ENCODE measurements at regions not wholly inside any gene's neighbourhood (a gene's known extent, or its start where the extent isn't known, plus 50 kb on each side); places are given as distances from the start of the nearest gene placed in this dataset.

DNA sequence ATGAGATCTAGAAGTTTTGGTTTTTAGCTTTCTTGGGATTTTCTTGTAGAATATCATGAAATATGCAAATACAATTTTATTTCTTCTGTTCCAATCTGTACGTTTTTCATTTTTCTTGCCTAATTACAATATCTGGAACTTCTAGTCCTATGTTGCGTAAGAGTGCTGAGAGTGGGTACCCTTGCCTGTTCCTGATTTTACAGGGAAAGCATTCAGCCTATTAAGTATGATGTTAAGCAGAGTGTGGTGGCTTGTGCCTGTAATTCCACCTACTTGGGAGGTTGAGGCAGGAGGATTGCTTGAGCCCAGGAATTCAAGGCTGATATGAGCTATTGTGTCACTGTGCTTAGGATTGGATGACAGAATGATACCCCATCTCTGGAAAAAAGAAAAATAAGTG lies 210.2 kb upstream of the ITGA1 start:
- no peak overlapping the region for H3K27ac Mint-ChIP-seq
- H3K27me3 Mint-ChIP-seq = peaks cover 11% of the 10 kb centered on the region
- H3K4me3 Mint-ChIP-seq = no peak overlapping the region
- no peak for DNase-seq
- no peaks in the 10 kb centered on the region for H3K4me1 Mint-ChIP-seq (ENCODE audit: low read depth)
- H3K9me3 Mint-ChIP-seq = no peaks in the 10 kb centered on the region
- H3K36me3 Mint-ChIP-seq (ENCODE audit: low read depth) = no peaks in the 10 kb centered on the region

DNA sequence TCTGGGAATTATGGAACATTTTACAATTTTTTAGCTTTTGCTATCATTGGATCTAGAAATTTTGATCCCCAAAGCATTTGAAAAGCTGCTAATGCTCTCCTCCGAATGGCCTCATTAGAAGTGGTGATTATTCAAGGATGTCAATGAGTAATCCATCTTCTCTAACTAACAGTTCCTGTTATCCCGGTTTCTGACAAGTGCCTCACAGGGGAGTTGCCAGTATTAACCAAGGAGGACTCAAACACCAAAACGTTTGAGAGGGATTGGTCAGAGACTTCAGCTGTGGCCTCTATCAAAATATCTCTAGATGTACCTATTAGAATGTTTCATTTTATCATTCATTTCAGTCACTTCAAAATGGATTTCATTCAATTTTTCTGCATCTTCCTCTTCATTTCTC lies 208.3 kb upstream of the ITGA1 start:
- no peaks in the 10 kb centered on the region for H3K36me3 Mint-ChIP-seq (ENCODE audit: low read depth)
- no peak overlapping the region for H3K4me3 Mint-ChIP-seq
- no peaks in the 10 kb centered on the region for H3K4me1 Mint-ChIP-seq (ENCODE audit: low read depth)
- peaks cover 11% of the 10 kb centered on the region for H3K27me3 Mint-ChIP-seq
- no peaks in the 10 kb centered on the region for H3K9me3 Mint-ChIP-seq
- DNase-seq = no peak
- no peak overlapping the region for H3K27ac Mint-ChIP-seq

DNA sequence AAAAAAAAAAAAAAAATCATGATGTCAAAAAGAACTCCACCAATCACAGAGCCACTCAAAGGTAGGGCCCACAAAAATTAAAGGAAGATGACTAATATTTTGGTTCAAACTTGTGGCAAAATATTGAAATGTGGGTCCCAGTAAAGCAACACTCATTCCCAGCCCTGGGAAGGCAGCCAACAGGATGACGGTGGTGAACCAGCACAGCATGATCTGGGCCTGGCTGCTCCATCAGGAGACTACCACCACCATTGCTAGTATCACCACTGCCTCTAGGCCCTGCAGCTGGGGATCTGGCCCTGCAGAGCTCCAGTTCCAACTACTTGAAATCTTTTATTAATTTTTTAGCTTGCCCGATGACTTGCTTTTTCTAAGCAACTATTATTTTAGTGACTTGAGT lies 206.8 kb upstream of the ITGA1 start:
- no peak overlapping the region for H3K27ac Mint-ChIP-seq
- DNase-seq = no peak
- H3K9me3 Mint-ChIP-seq = no peaks in the 10 kb centered on the region
- no peaks in the 10 kb centered on the region for H3K4me1 Mint-ChIP-seq (ENCODE audit: low read depth)
- no peak overlapping the region for H3K4me3 Mint-ChIP-seq
- H3K27me3 Mint-ChIP-seq = peaks cover 11% of the 10 kb centered on the region
- no peaks in the 10 kb centered on the region for H3K36me3 Mint-ChIP-seq (ENCODE audit: low read depth)

DNA sequence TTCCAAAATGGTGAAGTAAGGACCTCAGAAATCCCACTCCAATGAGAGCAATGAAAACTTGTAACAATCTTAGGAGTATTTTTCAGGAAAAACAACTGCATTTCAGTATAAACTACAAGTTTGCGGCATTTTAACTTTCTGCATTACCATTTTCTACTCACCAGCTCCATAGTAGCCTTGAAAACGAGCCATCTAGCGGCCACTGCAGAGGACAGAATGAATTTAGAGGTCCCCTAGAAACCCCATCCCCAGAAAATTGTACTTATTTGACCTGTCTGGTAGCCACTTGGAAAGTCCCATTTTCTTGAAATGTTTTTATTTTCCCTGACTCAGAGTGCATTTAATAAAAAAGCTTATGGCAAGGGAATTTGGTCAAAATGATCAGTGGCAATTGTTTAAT lies 205.4 kb upstream of the ITGA1 start:
- DNase-seq = no peak
- no peaks in the 10 kb centered on the region for H3K9me3 Mint-ChIP-seq
- no peaks in the 10 kb centered on the region for H3K4me1 Mint-ChIP-seq (ENCODE audit: low read depth)
- H3K27ac Mint-ChIP-seq = no peak overlapping the region
- no peaks in the 10 kb centered on the region for H3K36me3 Mint-ChIP-seq (ENCODE audit: low read depth)
- no peak overlapping the region for H3K4me3 Mint-ChIP-seq
- H3K27me3 Mint-ChIP-seq = peaks cover 11% of the 10 kb centered on the region

DNA sequence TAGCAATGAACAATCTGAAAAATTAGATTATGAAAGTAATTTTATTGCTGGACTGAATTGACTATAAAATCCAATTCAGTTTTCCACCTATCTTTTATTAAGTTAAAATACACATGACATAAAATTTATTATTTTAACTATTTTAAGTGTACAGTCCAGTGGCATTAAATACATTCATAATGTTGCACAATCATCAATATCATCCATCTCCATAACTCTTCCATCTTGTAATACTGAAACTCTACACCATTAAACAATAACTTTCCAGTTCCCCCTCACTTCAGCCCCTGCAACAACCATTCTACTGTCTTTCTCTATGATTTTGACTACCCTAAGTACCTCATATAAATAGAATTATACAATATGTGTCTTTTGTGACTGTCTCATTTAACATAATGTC lies 200.6 kb upstream of the ITGA1 start:
- Mint-ChIP-seq H3K9me3 (no peaks in the 10 kb centered on the region), H3K36me3 (ENCODE audit: low read depth) (no peaks in the 10 kb centered on the region), H3K4me3 (no peak overlapping the region), H3K4me1 (ENCODE audit: low read depth) (no peaks in the 10 kb centered on the region), H3K27ac (no peak overlapping the region), H3K27me3 (no peaks in the 10 kb centered on the region)
- no peak for DNase-seq

DNA sequence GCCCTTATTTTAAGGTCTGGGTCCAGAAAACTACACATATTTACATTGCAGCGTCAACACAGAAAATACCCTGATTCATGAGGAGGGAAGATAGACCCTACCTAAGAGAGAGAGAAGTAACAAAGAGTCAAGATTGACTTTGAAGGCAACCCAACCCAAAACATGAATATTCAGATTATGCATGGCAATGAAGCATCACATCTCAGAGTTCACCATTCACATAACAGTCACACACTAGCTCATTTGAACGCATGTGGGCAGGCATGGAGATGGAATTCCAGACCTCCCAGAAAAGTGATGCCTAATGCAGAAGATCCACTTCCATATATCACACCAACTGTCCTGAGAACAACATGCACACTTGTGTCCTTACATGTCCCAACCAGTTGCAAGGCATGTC lies 190.1 kb upstream of the ITGA1 start:
- H3K9me3 Mint-ChIP-seq = no peaks in the 10 kb centered on the region

DNA sequence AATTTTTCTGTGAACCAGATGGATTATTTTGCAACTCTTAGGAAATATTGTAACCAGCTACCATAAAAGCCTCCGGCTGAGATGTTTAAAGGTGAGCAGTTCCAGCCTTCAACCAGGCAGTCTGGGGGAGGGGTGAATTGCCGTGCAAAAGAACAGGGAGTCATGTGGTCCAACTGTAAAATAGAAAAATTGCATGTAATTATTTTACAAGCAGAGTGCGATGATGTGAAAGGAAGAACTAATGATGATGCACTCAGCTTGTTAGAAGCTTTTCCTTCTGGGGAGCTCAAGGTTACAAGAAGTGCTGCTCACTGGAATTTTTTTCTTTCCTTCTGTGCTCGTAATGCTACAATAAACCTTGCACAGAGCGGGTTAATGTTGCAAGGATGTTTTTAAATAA lies 188.7 kb upstream of the ITGA1 start:
- Mint-ChIP-seq H3K27ac (no peak overlapping the region), H3K27me3 (no peaks in the 10 kb centered on the region), H3K4me3 (no peak overlapping the region), H3K4me1 (ENCODE audit: low read depth) (no peaks in the 10 kb centered on the region), H3K9me3 (no peaks in the 10 kb centered on the region), H3K36me3 (ENCODE audit: low read depth) (no peaks in the 10 kb centered on the region)
- DNase-seq = no peak

More for the DNA sequence above, 190.1 kb upstream of the ITGA1 start:
- H3K4me1 Mint-ChIP-seq (ENCODE audit: low read depth) = no peaks in the 10 kb centered on the region
- no peaks in the 10 kb centered on the region for H3K27me3 Mint-ChIP-seq
- H3K27ac Mint-ChIP-seq = no peak overlapping the region
- no peaks in the 10 kb centered on the region for H3K36me3 Mint-ChIP-seq (ENCODE audit: low read depth)
- H3K4me3 Mint-ChIP-seq = no peak overlapping the region
- no peak for DNase-seq

DNA sequence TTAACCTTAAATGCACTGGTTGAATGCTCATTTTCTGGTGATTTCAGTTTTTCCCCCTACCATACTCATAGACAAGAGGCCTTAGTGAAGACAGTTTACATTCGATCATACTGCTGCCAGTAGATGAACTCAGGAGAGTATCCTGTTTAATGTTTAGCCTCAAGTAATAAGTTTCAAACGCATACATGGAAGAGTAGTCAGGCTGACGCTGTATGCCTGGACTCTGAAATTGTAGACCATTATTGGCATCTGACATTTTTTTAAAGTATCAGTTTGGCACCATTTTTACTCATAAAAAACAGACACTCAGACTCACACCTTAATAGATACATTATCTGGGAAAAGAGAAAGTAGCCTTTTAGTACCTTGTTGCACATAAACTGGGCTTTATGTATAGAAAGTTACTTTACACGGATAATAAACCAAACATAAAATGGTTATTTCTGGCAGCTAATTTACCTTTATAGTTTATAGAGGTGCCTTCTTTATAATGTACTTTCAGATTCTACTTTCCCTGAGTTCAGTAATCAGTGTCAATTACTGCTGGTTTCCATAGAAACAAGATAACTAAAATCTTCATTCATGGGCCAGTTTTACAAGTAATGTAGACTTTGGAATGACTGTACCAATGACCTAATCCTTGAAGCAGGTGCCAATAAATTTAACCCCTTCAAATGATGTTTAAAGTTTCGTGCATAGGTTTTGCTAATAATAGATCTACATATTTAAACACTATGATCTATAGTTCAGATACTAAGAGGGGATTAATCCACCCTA lies 183.8 kb upstream of the ITGA1 start:
- no peaks in the 10 kb centered on the region for H3K36me3 Mint-ChIP-seq (ENCODE audit: low read depth)
- no peak overlapping the region for H3K27ac Mint-ChIP-seq
- no peaks in the 10 kb centered on the region for H3K27me3 Mint-ChIP-seq
- H3K9me3 Mint-ChIP-seq = no peaks in the 10 kb centered on the region
- H3K4me1 Mint-ChIP-seq (ENCODE audit: low read depth) = no peaks in the 10 kb centered on the region
- H3K4me3 Mint-ChIP-seq = no peak overlapping the region
- no peak for DNase-seq

DNA sequence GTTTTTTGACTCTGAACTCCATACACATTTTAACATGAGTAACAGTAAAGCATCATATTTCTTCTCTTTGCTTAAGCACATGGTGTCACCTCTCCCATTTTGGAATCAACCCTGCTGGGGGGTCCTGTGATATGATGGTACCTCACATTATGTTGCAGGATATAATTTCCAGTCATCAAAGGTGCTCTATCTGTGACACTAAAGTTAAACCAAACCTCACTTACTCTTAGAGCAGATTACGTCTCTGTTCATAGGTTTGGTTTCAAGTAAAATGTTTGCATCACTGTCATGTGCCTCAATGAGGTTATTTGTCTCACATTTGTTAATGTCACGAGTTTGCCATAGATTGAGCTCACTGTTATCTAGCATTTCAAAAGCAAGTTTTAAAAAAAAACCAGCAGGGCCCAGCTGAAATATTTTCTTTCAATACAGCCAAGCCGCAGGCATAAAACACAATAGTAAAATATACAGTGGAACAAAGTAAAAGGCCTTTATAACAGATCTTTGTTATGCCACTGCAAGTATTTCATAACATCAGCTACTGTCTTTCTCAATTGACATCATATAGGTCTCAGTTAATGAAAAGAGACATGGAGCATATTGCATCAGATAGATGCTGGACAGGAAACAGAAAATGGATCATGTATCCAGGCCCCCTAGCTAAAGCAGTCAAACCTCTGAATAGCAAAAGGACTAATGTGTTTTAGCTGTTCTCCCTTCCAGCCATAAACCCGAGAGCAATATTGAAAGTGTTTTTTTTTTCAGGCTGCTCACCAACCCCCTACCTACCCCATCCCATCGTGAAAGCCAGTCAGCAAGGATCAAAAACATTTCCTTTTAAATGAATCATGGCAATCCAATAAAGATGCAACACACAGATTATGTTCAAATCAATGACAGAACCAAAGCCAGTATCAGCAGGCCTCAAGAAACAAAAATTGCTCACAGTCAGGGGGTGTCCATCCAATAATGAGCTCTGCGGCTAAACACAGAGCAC lies 182.1 kb upstream of the ITGA1 start:
- Mint-ChIP-seq H3K27me3 (no peaks in the 10 kb centered on the region), H3K27ac (no peak overlapping the region)

DNA sequence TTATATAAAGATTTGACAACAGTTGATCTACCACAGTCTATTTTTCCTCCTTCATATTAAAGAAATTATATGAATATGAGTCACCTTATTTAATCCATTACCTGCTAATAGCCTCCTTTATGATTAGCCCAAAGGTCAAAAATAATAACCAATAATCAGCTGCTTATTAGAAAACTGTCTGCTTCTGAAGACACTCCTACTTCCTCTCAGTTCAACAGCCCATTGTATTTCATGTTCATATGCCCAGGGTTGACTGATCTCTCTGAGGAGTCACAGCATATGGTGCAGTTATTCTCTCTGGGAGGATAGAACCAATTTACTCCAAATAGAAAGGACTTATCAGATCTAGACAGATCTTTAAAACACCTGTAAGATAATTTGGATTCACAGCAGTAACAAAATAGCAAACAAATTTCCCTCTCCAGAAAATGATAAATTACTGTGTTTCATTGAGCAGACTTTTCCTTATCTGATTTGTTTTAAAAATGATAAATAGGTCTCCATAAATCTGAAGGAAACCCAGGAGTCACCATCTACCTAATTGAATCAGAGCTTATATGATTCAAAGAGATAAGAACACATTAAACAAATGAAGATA lies 180.4 kb upstream of the ITGA1 start:
- no peak overlapping the region for H3K27ac Mint-ChIP-seq
- no peaks in the 10 kb centered on the region for H3K4me1 Mint-ChIP-seq (ENCODE audit: low read depth)
- H3K9me3 Mint-ChIP-seq = no peaks in the 10 kb centered on the region
- no peaks in the 10 kb centered on the region for H3K36me3 Mint-ChIP-seq (ENCODE audit: low read depth)
- H3K4me3 Mint-ChIP-seq = no peak overlapping the region
- no peak for DNase-seq
- peaks cover 4% of the 10 kb centered on the region for H3K27me3 Mint-ChIP-seq

More for the DNA sequence above, 182.1 kb upstream of the ITGA1 start:
- Mint-ChIP-seq H3K4me1 (ENCODE audit: low read depth) (no peaks in the 10 kb centered on the region), H3K36me3 (ENCODE audit: low read depth) (no peaks in the 10 kb centered on the region), H3K4me3 (no peak overlapping the region), H3K9me3 (no peaks in the 10 kb centered on the region)
- no peak for DNase-seq

DNA sequence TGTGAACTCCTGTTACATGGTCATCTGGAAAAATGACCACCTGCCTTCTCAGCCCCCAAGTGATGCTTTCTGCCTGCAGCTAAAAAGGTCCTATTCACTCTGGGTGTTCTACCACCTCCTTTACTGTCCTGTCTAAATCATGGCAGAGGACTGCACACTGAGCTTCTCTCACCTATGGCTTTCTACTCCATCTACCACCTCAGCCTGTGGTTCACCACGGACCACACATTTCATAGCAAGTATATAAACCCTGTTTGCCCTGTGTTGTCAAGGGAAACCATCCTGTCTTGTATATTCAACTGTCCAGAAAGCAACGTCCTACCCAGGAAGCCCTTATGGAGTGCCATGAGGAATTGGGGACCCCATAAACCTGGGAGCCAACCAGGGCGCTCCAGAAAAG lies 167.4 kb upstream of the ITGA1 start:
- Mint-ChIP-seq H3K4me3 (no peak overlapping the region), H3K9me3 (peaks cover 2% of the 10 kb centered on the region)
- no peak for DNase-seq

DNA sequence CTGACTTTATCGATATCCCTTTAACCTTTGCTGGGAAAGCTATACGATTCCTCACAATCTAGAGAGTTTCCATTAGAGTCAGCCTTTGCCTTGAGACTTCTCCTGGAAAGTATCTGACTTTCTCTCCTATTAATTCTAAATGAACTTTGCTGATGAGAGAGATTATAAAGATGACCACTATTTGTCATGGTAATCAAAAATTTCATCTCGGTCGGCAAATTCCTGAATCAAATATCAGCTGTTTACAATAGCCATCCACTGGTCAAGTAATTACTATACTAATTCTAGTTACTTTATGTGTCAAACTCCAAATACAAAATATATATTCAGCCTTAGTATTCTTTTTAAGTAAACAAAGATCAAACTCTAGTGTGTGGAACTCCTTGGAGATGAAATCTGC lies 164.4 kb upstream of the ITGA1 start:
- H3K4me3 Mint-ChIP-seq = no peak overlapping the region
- peaks cover 2% of the 10 kb centered on the region for H3K9me3 Mint-ChIP-seq

More for the DNA sequence above, 167.4 kb upstream of the ITGA1 start:
- H3K4me1 Mint-ChIP-seq (ENCODE audit: low read depth) = no peaks in the 10 kb centered on the region
- H3K27me3 Mint-ChIP-seq = no peaks in the 10 kb centered on the region
- H3K27ac Mint-ChIP-seq = no peak overlapping the region
- H3K36me3 Mint-ChIP-seq (ENCODE audit: low read depth) = no peaks in the 10 kb centered on the region

DNA sequence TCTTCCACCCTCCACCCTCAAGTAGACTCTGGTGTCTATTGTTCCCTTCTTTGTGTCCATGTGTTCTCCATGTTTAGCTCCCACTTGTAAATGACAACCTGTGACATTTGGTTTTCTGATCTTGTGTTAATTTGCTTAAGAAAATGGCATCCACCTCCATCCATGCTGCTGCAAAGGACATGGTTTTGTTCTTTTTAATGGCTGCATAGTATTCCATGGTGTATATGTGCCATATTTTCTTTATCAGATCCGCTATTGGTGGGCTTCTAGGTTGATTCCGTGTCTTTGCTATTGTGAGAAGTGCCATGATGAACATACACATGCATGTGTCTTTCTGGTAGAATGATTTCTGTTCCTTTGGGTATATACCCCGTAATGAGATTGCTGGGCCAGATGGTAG lies 163.4 kb upstream of the ITGA1 start:
- no peak for DNase-seq
- no peak overlapping the region for H3K27ac Mint-ChIP-seq

More for the DNA sequence above, 164.4 kb upstream of the ITGA1 start:
- no peak for DNase-seq
- Mint-ChIP-seq H3K36me3 (ENCODE audit: low read depth) (no peaks in the 10 kb centered on the region), H3K27ac (no peak overlapping the region), H3K4me1 (ENCODE audit: low read depth) (no peaks in the 10 kb centered on the region), H3K27me3 (peaks cover 3% of the 10 kb centered on the region)

DNA sequence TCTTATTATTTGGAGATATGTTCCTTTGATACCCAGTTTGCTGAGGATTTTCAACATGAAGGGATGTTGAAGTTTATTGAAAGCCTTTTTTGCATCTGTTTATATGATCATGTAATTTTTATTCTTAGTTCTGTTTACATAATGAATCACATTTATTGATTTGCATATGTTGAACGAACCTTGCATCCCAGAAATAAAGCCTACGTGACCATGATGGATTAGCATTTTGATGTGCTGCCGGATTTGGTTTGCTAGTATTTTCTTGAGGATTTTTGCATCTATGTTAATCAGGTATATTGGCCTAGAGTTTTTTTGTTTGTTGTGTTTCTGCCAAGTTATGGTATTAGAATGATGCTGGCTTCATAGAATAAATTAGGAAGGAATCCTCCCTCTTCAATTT lies 161.4 kb upstream of the ITGA1 start:
- Mint-ChIP-seq H3K36me3 (ENCODE audit: low read depth) (no peaks in the 10 kb centered on the region), H3K4me3 (no peak overlapping the region), H3K9me3 (peaks cover 2% of the 10 kb centered on the region), H3K27ac (no peak overlapping the region), H3K4me1 (ENCODE audit: low read depth) (no peaks in the 10 kb centered on the region), H3K27me3 (peaks cover 21% of the 10 kb centered on the region)
- DNase-seq = no peak

More for the DNA sequence above, 163.4 kb upstream of the ITGA1 start:
- no peak overlapping the region for H3K4me3 Mint-ChIP-seq
- peaks cover 8% of the 10 kb centered on the region for H3K27me3 Mint-ChIP-seq
- H3K9me3 Mint-ChIP-seq = peaks cover 2% of the 10 kb centered on the region
- H3K36me3 Mint-ChIP-seq (ENCODE audit: low read depth) = no peaks in the 10 kb centered on the region
- no peaks in the 10 kb centered on the region for H3K4me1 Mint-ChIP-seq (ENCODE audit: low read depth)
